ENCODE measurements at regions not wholly inside any gene's neighbourhood (a gene's known extent, or its start where the extent isn't known, plus 50 kb on each side); places are given as distances from the start of the nearest gene placed in this dataset.

GRCh38 chr13:70842062-70842644, 733.9 kb upstream of the KLHL1 start:
- Histone ChIP-seq H3K79me2 (ENCODE audit: insufficient read depth, low read length) (no peaks in the 10 kb centered on the region), H3K14ac (ENCODE audit: insufficient read depth, low read length) (no peak overlapping the region), H2BK5ac (ENCODE audit: insufficient read length, low read length) (no peak overlapping the region), H2BK12ac (ENCODE audit: insufficient read length, low read depth, low read length) (no peak overlapping the region), H3K18ac (ENCODE audit: insufficient read length, low read depth, low read length) (no peak overlapping the region), H3K9me3 (ENCODE audit: control insufficient read depth, low read depth, low read length) (no peaks in the 10 kb centered on the region), H4K91ac (ENCODE audit: insufficient read length, low read depth, low read length) (no peak overlapping the region), H4K8ac (replicated peaks; ENCODE audit: insufficient read length, low read depth, low read length) (no peak overlapping the region), H3K23ac (ENCODE audit: insufficient read length, low read depth, low read length) (no peak overlapping the region), H3K4me1 (ENCODE audit: insufficient read depth, low read length) (no peaks in the 10 kb centered on the region), H3T11ph (ENCODE audit: low read length) (no peak overlapping the region), H2BK15ac (ENCODE audit: low read depth, low read length) (no peak overlapping the region), H2BK20ac (ENCODE audit: low read depth, low read length, poor library complexity, severe bottlenecking) (no peak overlapping the region), H3K27me3 (ENCODE audit: insufficient read depth, low read length) (no peaks in the 10 kb centered on the region), H3K23me2 (ENCODE audit: insufficient read length, low read depth, low read length, poor library complexity, severe bottlenecking) (no peaks in the 10 kb centered on the region), H3K9ac (ENCODE audit: extremely low read depth, insufficient read length, low read length) (no peak overlapping the region), H4K5ac (ENCODE audit: insufficient read length, low read depth, low read length) (no peak overlapping the region), H2BK120ac (ENCODE audit: low read depth, low read length, poor library complexity, severe bottlenecking) (no peak overlapping the region), H3K4ac (ENCODE audit: low read depth, low read length) (no peak overlapping the region), H4K20me1 (ENCODE audit: control insufficient read depth, insufficient read depth, insufficient read length) (no peaks in the 10 kb centered on the region), H3K27ac (ENCODE audit: insufficient read length, low read depth, low read length) (no peak overlapping the region), H2AFZ (ENCODE audit: low read length) (no peak overlapping the region), H3K4me2 (ENCODE audit: insufficient read depth, insufficient read length, low read length) (no peak overlapping the region), H3K79me1 (ENCODE audit: insufficient read depth, low read depth, low read length, poor library complexity, severe bottlenecking) (no peaks in the 10 kb centered on the region), H3K56ac (ENCODE audit: insufficient read length, low read depth, low read length) (no peak overlapping the region), H2AK5ac (ENCODE audit: insufficient read length, low read length) (no peak overlapping the region)
- H3K36me3 Mint-ChIP-seq (ENCODE audit: insufficient read depth in 1 of 3, low read depth in 3 of 3), result no peaks in the 10 kb centered on the region
- peaks cover 10 to 13% of the 10 kb centered on the region in 2 experiments for H3K4me1 Mint-ChIP-seq
- no CpG with 5 or more reads among the region's 5 CpGs for WGBS (ENCODE audit: extremely low coverage, insufficient read length, low lambda C conversion rate)
- TF ChIP-seq CTCF (conservative IDR thresholded peaks at IDR 0.05), result peak; percentile 24; the same call in 1 of the 3 replicates
- no peak overlapping the region for H3K4me3 Mint-ChIP-seq
- no peaks in the 10 kb centered on the region for H3K27me3 Mint-ChIP-seq (ENCODE audit: low read depth)
- H3K27ac Mint-ChIP-seq, result no peak overlapping the region
- no peaks in the 10 kb centered on the region for H3K9me3 Mint-ChIP-seq
- peak; percentile 47 for DNase-seq
